GM10266 (cell line): ENCODE measurements at regions not wholly inside any gene's neighbourhood (a gene's known extent, or its start where the extent isn't known, plus 50 kb on each side); places are given as distances from the start of the nearest gene placed in this dataset.
"Not testable (repeated sequence)": the region's sequence is repeated elsewhere in the genome, so short reads cannot be mapped to it uniquely, and the experiment has no call there.

ENCODE experiments used
- DNase-seq: peaks from one replicate; pipeline ENCODE4 v3.0.0; 2012; ENCODE audit errors: extremely low spot score
- CTCF ChIP-seq: IDR thresholded peaks from 2 replicates; pipeline ENCODE4 v1.5.1; 2012; ENCODE audit warnings: mild to moderate bottlenecking, low read depth; ENCODE audit not compliant: control insufficient read depth, insufficient read depth; ENCODE audit errors: missing control alignments

- DNase-seq: no peak
- no peak for TF ChIP-seq CTCF
These were observed 290.7 kb upstream of the FOLH1 start for GRCh38 chr11:49499117-49499516.

- DNase-seq: no peak
- TF ChIP-seq CTCF: no peak
These were observed 296.8 kb upstream of the FOLH1 start for GRCh38 chr11:49505231-49505630.

- peak; percentile 61 for TF ChIP-seq CTCF
- peak; percentile 1 for DNase-seq
These were observed 317.9 kb upstream of the FOLH1 start for GRCh38 chr11:49526240-49526829.

- DNase-seq: no peak
- TF ChIP-seq CTCF: no peak
These were observed 324.8 kb upstream of the FOLH1 start for GRCh38 chr11:49533204-49533603.

- not testable (repeated sequence) for DNase-seq
These were observed 330.5 kb upstream of the FOLH1 start for GRCh38 chr11:49538927-49539326.

GRCh38 chr11:49558261-49558847 lies 350.0 kb upstream of the FOLH1 start:
- not testable (repeated sequence) for DNase-seq

- not testable (repeated sequence) for DNase-seq
These were observed 352.2 kb upstream of the FOLH1 start for GRCh38 chr11:49560593-49560992.

GRCh38 chr11:49561240-49561880 lies 353.0 kb upstream of the FOLH1 start:
- DNase-seq: not testable (repeated sequence)

- not testable (repeated sequence) for DNase-seq
These were observed 353.9 kb upstream of the FOLH1 start for GRCh38 chr11:49562262-49562661.

- DNase-seq: not testable (repeated sequence)
These were observed 371.1 kb upstream of the FOLH1 start for GRCh38 chr11:49579492-49579891.

GRCh38 chr11:49585495-49585894 lies 366.7 kb upstream of the OR4C13 start:
- not testable (repeated sequence) for DNase-seq

GRCh38 chr11:49608892-49609291 lies 343.3 kb upstream of the OR4C13 start:
- DNase-seq: not testable (repeated sequence)

- not testable (repeated sequence) for DNase-seq
These were observed 328.3 kb upstream of the OR4C13 start for GRCh38 chr11:49623872-49624271.

GRCh38 chr11:49670705-49671104 lies 281.5 kb upstream of the OR4C13 start:
- not testable (repeated sequence) for DNase-seq

- not testable (repeated sequence) for DNase-seq
These were observed 250.1 kb upstream of the OR4C13 start for GRCh38 chr11:49702121-49702520.

GRCh38 chr11:49750447-49750846 lies 201.7 kb upstream of the OR4C13 start:
- DNase-seq: not testable (repeated sequence)

GRCh38 chr11:49750960-49751359 lies 201.2 kb upstream of the OR4C13 start:
- not testable (repeated sequence) for DNase-seq
